Stimulated activated memory B cell treated with anti-CD40 and anti-IgM and Interleukin-4, amounts not matched to agents 10 μg/mL and 1 μg/mL and 100 μg/mL, for 72 hours (primary cell): ENCODE measurements at regions not wholly inside any gene's neighbourhood (a gene's known extent, or its start where the extent isn't known, plus 50 kb on each side); places are given as distances from the start of the nearest gene placed in this dataset.
"Not testable (repeated sequence)": the region's sequence is repeated elsewhere in the genome, so short reads cannot be mapped to it uniquely, and the experiment has no call there.

Experiments used
- ATAC-seq: fragments of 150-1000 bp; cut with Tn5 transposase; 2 replicates; pipeline ENCODE4 v1.10.0; 2021
- H3K27ac Mint-ChIP-seq: one replicate; pipeline ENCODE4 v1.8.0; 2022; ENCODE audit warnings: mild to moderate bottlenecking, mixed read lengths
- H3K27me3 Mint-ChIP-seq: one replicate; pipeline ENCODE4 v1.8.0; 2022; ENCODE audit warnings: mixed read lengths
- H3K36me3 Mint-ChIP-seq: one replicate; pipeline ENCODE4 v1.8.0; 2022; ENCODE audit warnings: mixed read lengths
- H3K4me1 Mint-ChIP-seq: one replicate; pipeline ENCODE4 v1.8.0; 2022; ENCODE audit warnings: mixed read lengths
- H3K4me3 Mint-ChIP-seq: one replicate; pipeline ENCODE4 v1.8.0; 2022; ENCODE audit warnings: mild to moderate bottlenecking, moderate library complexity, mixed read lengths
- H3K9me3 Mint-ChIP-seq: one replicate; pipeline ENCODE4 v1.8.0; 2022; ENCODE audit warnings: mixed read lengths

DNA sequence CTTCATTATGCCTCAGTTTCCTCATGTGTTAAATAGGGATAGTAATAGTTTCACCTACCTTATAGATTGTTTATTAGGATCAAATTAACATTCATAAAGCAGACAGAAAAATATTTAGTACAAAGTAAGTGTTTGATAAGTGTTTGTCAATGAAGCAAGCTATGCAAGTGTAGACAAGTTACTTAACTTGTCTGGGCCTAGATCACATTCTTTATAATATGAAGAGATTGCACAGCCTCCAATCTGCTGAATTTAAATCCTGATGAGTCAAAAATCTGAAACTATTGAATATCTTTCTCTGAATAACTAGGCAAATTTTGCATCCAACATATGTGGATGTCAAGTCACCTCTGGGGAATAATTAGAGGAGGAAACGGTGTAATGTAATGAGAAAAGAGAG lies 170.5 kb downstream of the MZT1 start:
- H3K36me3 Mint-ChIP-seq, result no peaks in the 10 kb centered on the region
- no peak overlapping the region for H3K4me3 Mint-ChIP-seq
- no peak overlapping the region for H3K27ac Mint-ChIP-seq
- H3K27me3 Mint-ChIP-seq, result no peaks in the 10 kb centered on the region
- no peaks in the 10 kb centered on the region for H3K4me1 Mint-ChIP-seq
- H3K9me3 Mint-ChIP-seq, result no peaks in the 10 kb centered on the region
- no peak for ATAC-seq

DNA sequence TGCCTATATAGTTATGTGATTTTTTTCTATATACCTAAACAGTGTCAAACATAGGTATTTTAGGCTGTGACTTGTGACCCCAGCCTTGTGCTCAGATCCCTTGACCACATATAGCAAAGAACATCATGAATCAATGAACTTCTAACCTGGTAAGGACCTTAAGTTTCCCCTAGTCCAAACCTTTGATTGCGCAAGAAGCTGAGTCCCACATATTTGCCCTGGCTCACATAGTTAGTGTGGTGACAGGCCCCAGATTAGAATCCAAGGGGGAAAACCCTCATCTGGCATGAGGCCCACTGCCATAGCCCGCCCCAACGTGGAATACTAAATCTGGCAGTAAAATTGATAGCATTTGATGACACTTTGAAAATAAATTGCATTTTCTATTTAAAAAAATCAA lies 171.8 kb downstream of the MZT1 start:
- no peaks in the 10 kb centered on the region for H3K27me3 Mint-ChIP-seq
- no peak overlapping the region for H3K27ac Mint-ChIP-seq
- no peak for ATAC-seq
- H3K9me3 Mint-ChIP-seq, result no peaks in the 10 kb centered on the region
- H3K4me1 Mint-ChIP-seq, result no peaks in the 10 kb centered on the region
- no peak overlapping the region for H3K4me3 Mint-ChIP-seq
- no peaks in the 10 kb centered on the region for H3K36me3 Mint-ChIP-seq

DNA sequence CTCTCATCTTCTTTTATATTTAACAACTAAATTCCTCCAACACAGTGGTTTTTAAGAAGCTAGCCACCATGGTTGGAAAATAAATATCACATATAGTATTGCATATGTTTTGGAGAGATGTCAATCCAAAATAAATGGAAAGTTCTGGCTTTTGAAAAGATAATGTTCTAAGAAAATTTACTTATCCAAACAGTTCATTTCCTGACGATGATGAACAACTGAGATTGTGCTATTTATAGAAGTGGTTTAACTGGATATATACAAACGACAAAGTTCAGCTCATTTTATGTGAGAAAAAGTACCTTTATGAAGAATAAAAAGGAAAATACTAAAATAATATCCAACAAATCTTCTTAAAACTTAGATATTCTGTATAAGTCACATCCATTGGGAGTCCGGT lies 174.7 kb downstream of the MZT1 start:
- no peaks in the 10 kb centered on the region for H3K36me3 Mint-ChIP-seq
- no peak overlapping the region for H3K27ac Mint-ChIP-seq
- ATAC-seq, result no peak
- no peak overlapping the region for H3K4me3 Mint-ChIP-seq
- H3K27me3 Mint-ChIP-seq, result no peaks in the 10 kb centered on the region
- H3K4me1 Mint-ChIP-seq, result no peaks in the 10 kb centered on the region
- H3K9me3 Mint-ChIP-seq, result peaks cover 3% of the 10 kb centered on the region

DNA sequence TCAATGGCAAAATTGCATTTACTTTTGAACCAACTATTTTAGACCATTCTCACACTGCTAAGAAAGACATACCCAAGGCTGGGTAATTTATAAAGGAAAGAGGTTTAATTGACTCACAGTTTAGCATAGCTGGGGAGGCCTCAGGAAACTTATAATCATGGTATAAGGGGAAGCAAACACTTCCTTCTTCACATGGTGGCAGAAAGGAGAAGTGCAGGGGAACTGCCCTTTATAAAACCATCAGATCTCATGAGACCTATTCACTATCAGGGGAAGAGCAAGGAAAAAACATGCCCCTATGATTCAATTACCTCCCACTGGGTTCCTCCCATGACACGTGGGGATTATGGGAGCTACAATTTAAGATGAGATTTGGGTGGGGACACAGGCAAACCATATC lies 181.5 kb downstream of the MZT1 start:
- not testable (repeated sequence) for H3K9me3 Mint-ChIP-seq, H3K27ac Mint-ChIP-seq, H3K36me3 Mint-ChIP-seq, H3K4me1 Mint-ChIP-seq, H3K4me3 Mint-ChIP-seq, H3K27me3 Mint-ChIP-seq, ATAC-seq

DNA sequence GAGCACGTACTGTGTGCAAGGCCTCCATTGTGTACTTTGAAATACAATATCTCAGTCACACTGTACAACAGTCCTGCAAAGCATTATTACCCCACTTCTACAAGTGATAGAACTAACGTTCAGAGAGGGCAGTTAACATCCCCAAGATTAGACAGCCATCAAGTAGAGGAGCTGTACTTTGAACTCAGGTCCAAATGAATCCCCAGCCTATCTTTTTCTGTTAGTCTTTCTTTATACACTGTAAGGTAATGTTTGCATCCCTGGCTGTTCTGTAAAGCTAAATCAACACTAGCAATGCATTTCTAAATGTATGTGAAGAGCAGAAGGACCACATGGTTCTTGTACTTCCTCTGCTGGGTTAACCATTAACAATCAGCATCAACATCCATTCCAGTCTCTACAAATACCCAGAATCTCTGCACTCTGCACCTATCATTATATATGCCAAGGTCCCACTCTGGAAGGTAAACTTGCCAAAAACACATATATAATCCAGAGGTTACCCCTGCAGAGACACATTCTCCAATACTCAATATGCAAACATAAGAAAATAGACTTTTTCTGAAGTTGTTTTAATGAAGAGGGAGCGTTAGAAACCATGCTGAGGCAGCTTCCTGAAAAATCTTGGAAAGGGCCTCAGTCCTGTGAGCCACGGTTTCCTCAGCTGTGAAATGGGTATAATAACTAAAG lies 182.3 kb downstream of the MZT1 start:
- no peaks in the 10 kb centered on the region for H3K27me3 Mint-ChIP-seq
- no peak overlapping the region for H3K4me3 Mint-ChIP-seq
- no peak overlapping the region for H3K27ac Mint-ChIP-seq
- H3K36me3 Mint-ChIP-seq, result no peaks in the 10 kb centered on the region
- H3K9me3 Mint-ChIP-seq, result peaks cover 6% of the 10 kb centered on the region
- no peak for ATAC-seq
- no peaks in the 10 kb centered on the region for H3K4me1 Mint-ChIP-seq

DNA sequence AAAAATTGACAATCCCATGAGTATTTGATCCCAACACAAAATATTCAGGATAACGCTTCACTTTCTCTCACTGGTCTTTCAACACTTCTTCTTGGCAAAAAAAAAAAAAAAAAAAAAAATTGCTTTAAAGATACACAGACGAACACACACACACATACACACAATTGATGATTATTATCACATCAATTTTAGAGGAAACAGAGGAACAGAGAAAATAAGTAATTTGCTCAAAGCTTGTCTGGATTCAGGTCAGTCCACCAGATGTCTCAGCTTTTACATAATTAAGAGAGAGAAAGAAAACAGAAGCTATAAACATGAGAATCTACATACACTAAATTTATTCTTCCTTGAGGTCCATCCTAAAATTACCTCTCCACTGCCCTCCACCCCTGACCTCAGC lies 183.4 kb downstream of the MZT1 start:
- no peak for ATAC-seq
- Mint-ChIP-seq H3K27me3 (no peaks in the 10 kb centered on the region), H3K4me1 (no peaks in the 10 kb centered on the region), H3K9me3 (peaks cover 6% of the 10 kb centered on the region), H3K36me3 (no peaks in the 10 kb centered on the region), H3K27ac (no peak overlapping the region), H3K4me3 (no peak overlapping the region)

DNA sequence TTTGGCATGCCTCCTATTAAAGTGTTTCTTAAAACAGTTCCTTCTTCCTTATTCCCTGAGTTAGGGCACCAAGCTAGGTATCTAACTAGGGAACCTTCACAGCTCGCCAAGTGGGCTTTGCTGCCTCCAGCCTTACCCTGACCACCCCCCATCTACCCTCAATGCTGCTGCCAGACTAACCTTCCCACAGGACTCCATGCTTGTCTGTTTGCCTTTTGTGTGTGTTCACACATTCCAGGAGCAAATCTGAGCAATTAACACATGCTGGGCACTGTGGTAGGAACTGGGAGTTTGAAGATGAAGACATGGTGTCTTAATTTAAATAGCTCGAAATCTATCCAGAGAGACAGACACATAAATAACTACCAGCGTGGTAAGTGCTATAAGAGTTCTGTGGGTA lies 185.2 kb downstream of the MZT1 start:
- no peaks in the 10 kb centered on the region for H3K27me3 Mint-ChIP-seq
- peaks cover 3% of the 10 kb centered on the region for H3K9me3 Mint-ChIP-seq
- no peaks in the 10 kb centered on the region for H3K4me1 Mint-ChIP-seq
- H3K36me3 Mint-ChIP-seq, result no peaks in the 10 kb centered on the region
- H3K4me3 Mint-ChIP-seq, result no peak overlapping the region
- no peak overlapping the region for H3K27ac Mint-ChIP-seq
- ATAC-seq, result no peak

DNA sequence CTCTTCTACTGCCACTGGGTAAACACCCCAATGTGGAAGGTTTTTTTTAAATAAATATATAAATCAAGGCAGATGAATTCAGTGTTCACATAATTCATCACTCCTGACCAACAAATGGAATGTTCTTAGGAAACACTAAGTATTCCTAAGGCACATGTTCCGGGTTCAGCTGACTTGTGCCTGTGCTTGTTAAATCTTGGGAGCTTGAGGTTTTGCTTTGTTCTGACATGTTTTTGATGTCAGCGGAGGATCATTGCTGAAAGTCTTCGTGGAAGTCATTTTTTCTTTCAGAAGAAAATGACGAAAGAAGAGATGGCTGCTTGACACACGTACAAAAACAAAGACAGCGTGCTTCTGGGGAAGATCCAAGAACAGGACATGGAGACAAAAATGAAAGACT lies 185.8 kb downstream of the MZT1 start:
- Mint-ChIP-seq H3K36me3 (no peaks in the 10 kb centered on the region), H3K27ac (no peak overlapping the region), H3K27me3 (no peaks in the 10 kb centered on the region), H3K9me3 (peaks cover 3% of the 10 kb centered on the region), H3K4me3 (no peak overlapping the region), H3K4me1 (no peaks in the 10 kb centered on the region)
- no peak for ATAC-seq

DNA sequence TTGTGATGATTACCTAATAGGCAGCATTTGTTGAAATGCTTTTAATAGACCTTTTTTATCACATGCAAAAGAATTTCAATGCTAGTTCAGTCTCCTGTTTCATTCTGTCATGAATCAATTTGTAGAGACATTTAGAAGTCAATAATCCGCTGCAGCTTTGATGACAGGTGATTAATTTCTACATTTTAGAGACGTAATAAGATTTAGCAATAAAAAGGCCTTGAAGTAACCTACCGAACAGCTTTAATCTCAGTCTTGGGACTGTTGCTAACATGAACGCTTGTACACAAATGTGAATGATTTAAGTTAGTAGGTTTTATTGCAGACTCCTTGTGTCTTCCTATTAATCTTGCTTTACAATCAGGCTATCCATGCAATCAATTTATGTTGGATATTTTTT lies 186.5 kb downstream of the MZT1 start:
- Mint-ChIP-seq H3K27me3 (no peaks in the 10 kb centered on the region), H3K36me3 (no peaks in the 10 kb centered on the region), H3K4me3 (no peak overlapping the region), H3K27ac (no peak overlapping the region), H3K9me3 (peaks cover 3% of the 10 kb centered on the region), H3K4me1 (no peaks in the 10 kb centered on the region)
- no peak for ATAC-seq

DNA sequence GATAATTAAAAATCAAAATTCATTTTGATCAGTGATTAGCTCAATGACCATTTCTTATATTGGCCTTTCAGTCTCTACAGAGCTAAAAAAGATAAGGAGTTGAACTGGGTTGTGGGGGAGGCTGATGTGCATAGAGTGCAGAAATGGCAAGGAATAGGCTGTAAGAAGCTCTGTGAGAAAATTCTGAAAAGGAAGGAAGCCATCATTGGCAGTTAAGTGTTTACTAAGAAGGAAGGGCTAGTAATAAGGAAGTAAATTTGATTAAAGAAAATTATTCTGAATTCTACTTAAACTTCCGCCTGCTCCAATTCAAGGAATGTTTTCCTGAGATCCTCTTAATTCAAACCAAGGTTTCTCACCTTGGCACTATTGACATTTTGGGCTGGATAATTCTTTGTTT lies 187.5 kb downstream of the MZT1 start:
- Mint-ChIP-seq H3K4me3 (no peak overlapping the region), H3K27me3 (no peaks in the 10 kb centered on the region), H3K9me3 (peaks cover 3% of the 10 kb centered on the region), H3K36me3 (no peaks in the 10 kb centered on the region), H3K27ac (no peak overlapping the region), H3K4me1 (no peaks in the 10 kb centered on the region)
- no peak for ATAC-seq

DNA sequence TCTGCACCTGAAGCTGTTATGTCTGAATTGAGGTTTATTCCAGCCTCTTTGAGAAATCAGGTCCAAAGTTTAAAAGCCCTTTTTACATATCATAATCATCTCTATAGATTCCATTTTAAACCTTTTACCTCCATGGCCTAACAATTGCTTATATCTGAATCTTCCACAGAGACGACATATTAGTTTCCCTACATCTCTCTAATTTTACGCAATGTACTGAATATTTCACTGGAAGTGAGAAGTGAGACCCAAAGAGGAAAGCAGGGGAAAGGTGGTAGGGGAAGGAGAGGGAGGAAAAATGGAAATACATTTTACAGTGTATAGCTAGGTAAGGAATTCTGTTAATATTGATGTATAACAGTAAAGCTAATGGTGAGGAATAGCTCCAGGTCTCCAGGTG lies 189.6 kb downstream of the MZT1 start:
- H3K4me1 Mint-ChIP-seq, result no peaks in the 10 kb centered on the region
- H3K36me3 Mint-ChIP-seq, result no peaks in the 10 kb centered on the region
- no peak overlapping the region for H3K4me3 Mint-ChIP-seq
- no peak overlapping the region for H3K27ac Mint-ChIP-seq
- H3K9me3 Mint-ChIP-seq, result no peaks in the 10 kb centered on the region
- no peak for ATAC-seq
- H3K27me3 Mint-ChIP-seq, result no peaks in the 10 kb centered on the region

DNA sequence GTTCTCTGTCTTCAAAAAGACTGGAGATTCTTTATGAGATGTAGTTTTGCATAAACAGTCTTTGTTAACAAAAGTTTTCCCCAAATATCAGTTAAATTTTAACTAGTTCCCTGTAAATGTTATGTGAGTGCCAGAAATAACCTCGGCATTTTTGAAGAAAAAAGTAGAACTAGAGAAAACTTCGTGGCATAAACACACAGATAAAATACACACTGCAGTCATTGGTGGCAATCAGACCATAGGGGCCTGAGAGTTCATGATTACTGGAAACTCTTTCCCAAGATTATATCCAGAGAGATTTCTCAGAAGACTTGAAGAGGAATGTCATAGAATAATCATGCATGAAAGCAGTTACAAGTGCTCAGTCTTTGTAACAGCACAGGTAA lies 190.0 kb downstream of the MZT1 start:
- Mint-ChIP-seq H3K4me1 (no peaks in the 10 kb centered on the region), H3K27me3 (no peaks in the 10 kb centered on the region), H3K9me3 (no peaks in the 10 kb centered on the region), H3K4me3 (no peak overlapping the region), H3K27ac (no peak overlapping the region), H3K36me3 (no peaks in the 10 kb centered on the region)
- ATAC-seq, result no peak

DNA sequence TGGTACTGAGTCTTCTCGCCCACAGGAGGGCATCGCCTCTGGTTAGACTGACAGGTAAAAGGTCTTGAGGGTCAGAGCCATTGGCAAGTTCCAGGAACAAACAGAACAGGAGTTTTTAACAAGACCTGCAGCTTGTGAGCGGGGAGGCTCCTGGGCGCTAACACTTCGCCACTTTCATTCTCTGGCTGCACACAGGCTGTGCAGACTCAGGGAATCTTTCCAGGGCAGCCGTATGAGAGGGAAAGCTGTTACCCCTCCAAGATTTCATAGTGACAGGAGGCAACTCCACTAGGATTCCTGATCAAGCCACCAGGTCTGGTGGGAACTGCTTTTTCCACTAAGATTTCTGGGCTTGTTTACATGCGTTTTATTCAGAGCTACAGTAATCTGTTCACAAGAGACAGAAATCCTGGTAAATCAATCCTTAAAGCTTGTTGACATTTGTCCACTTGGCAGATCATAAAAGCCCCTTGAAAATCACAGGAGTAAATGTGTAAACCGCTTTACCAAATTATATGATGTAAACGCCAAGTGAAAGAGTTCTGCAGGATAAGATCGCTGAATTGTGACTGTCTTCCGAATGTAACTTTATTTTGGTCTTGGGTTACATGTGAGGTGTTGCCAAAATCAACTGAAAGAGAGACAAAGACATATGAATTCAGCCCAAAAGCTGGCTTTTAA lies 190.6 kb downstream of the MZT1 start:
- no peaks in the 10 kb centered on the region for H3K9me3 Mint-ChIP-seq

DNA sequence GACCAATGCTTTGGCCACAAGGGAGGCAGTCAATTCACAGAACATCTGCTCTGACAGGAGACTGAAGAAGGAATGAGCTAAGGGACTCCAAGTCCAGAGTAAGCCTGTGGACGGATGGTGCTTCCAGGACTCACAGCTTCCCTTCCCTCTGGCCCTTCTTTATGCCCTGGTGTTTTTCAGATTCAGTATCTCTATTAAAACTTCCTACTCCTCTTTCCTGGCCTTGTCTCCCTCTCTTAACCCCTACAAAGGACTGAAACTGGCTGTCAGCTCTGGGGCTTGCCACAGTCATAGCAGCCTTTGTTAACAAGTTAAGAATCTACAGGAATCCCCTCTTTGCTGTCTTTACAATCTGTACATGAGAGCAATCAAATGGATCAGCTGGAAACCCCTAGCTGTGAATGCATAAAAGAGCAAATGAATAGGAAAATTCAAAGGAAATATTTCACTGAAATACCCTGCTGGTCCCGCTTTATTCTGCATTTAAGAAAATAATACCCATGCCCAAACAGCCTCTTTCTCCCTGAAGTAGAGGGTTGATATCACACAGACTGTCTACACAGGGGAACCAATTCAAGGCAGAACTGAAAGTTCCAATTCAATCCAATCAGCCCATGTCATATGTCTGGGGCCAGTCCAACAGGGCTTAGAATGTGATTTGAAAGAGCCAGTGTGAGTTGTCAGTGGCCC lies 192.3 kb downstream of the MZT1 start:
- no peaks in the 10 kb centered on the region for H3K4me1 Mint-ChIP-seq
- no peak for ATAC-seq
- no peak overlapping the region for H3K27ac Mint-ChIP-seq
- H3K4me3 Mint-ChIP-seq, result no peak overlapping the region
- H3K36me3 Mint-ChIP-seq, result no peaks in the 10 kb centered on the region
- H3K27me3 Mint-ChIP-seq, result no peaks in the 10 kb centered on the region
- no peaks in the 10 kb centered on the region for H3K9me3 Mint-ChIP-seq

More for the DNA sequence above, 190.6 kb downstream of the MZT1 start:
- Mint-ChIP-seq H3K27me3 (no peaks in the 10 kb centered on the region), H3K4me1 (no peaks in the 10 kb centered on the region), H3K36me3 (no peaks in the 10 kb centered on the region), H3K27ac (no peak overlapping the region), H3K4me3 (no peak overlapping the region)
- ATAC-seq, result no peak

DNA sequence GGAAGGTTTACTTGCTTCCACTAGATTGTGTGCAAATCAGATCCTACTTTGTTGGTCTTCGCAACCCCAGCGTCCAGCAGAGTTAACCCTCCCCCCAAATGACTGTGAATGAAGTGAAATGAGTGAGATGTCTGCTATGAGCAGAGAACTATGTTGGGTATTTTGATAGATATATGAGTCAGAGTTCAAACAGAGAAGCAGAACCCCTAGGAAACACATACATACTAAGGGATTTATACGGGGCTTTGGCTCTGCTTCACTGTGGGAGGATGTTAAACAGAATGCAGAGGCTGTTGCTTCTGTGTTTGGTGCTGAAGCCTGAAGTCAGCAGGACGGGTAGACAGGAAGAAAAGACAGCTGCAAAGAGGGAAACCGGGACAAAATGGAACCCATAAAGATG lies 197.0 kb downstream of the MZT1 start:
- Mint-ChIP-seq H3K4me1 (no peaks in the 10 kb centered on the region), H3K36me3 (no peaks in the 10 kb centered on the region), H3K27ac (no peak overlapping the region), H3K27me3 (no peaks in the 10 kb centered on the region), H3K4me3 (no peak overlapping the region), H3K9me3 (no peaks in the 10 kb centered on the region)
- no peak for ATAC-seq

DNA sequence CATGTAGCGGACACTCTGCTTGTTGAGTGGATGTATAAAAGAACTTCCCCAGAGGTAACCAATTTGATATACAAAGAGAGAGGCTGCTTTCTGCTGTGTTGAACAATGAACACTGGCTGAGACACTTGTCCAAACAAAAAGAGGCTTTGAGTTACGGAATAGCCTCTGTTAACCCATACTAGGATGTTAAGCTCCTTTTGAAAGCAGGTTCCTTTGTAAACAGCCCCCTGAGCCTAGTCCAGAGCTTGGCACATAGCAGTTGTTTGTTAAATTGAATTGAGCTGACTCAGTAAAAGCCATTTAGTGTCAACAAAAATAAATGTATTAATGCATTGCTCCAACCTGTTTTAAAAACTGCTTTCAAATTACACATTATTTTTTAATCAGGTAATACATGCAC lies 200.1 kb downstream of the MZT1 start:
- Mint-ChIP-seq H3K9me3 (no peaks in the 10 kb centered on the region), H3K27me3 (no peaks in the 10 kb centered on the region), H3K36me3 (no peaks in the 10 kb centered on the region), H3K4me1 (no peaks in the 10 kb centered on the region), H3K4me3 (no peak overlapping the region), H3K27ac (no peak overlapping the region)
- no peak for ATAC-seq
